GM18873 (cell line): ENCODE measurements at regions not wholly inside any gene's neighbourhood (a gene's known extent, or its start where the extent isn't known, plus 50 kb on each side); places are given as distances from the start of the nearest gene placed in this dataset.
A peak's percentile ranks its signal among the peaks of the same experiment; 100 is the strongest.
"Not testable (repeated sequence)": the region's sequence is repeated elsewhere in the genome, so short reads cannot be mapped to it uniquely, and the experiment has no call there.

Source experiments
- ATAC-seq: cut with Tn5 transposase; IDR thresholded peaks from one replicate; pipeline ENCODE4 v1.9.1; 2021; ENCODE audit warnings: mild to moderate bottlenecking, moderate library complexity, moderate number of reproducible peaks; ENCODE audit not compliant: unreplicated experiment, low FRiP score

- ATAC-seq = peak; percentile 93
Measured at GRCh38 chr5:90338712-90339372, 70.7 kb downstream of the CETN3 start.

DNA sequence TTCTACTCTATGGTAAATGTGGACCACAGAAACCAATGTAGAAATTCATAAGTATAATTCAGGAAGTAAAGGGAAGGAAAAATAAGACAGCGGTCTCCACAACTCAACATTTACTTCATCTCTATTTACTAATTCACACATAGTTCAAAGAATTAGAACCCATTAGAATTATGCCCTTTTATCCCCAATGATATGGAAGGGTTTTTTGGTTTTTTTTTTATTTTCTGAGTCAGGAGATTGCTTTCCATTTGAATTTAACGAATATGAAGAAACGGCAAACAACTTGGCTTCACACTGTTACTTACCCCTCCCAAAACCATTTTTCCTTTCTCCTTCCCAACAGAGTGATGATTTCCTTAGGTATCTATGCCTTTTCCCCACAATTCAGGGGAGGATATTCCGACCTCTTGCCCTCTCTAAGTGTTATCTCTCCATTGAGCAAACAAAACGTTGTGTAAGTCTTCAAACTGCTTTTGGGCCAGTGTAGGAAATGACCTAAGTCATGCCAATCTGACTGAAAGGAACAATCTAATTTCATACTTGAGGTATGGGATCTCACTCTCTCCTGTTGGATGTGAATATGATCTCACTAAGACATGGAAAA, 72.0 kb downstream of the CETN3 start:
- no peak for ATAC-seq

DNA sequence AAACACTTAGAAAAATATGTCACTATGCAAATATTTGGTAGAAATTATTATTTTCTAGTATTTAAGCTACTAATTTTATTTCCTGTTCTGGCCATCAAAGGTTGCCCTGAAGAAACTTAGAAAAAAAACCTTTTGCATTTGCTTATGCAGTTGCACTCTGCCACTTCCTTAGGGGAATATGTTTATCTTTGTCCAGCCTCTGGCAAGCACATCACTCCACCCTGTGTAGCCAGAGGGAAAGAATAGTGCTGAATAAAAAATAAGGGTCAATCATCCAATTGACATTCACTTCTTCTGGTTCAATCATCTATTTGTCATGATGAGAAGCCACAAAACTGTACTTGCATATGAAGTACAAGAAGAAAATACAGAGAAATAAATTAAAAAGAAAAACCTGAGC, 72.8 kb downstream of the CETN3 start:
- no peak for ATAC-seq

- no peak for ATAC-seq
Measured at GRCh38 chr5:90334741-90335140, 74.8 kb downstream of the CETN3 start.

- ATAC-seq = no peak
Measured at GRCh38 chr5:90329911-90330310, 79.6 kb downstream of the CETN3 start.

DNA sequence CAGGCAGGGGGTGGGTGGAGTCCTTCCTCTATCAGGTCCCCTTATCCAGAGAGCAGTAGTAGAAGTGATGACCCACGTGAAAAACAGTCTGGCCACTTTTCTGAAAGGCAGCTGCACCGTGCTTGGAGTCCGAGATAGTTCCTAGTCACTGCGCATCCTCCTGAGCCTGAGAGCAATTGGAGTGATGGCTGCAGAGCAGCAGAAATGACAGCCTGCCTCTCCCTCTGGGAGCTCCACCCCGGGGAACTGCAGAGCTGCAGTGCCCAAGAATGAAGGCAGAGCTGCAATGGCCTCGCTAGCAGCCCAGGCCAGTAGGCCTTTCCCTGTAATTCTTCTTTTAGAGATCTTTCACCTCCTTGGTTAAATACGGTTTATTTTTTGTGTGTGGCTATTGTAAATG, 82.6 kb downstream of the CETN3 start:
- ATAC-seq = no peak

DNA sequence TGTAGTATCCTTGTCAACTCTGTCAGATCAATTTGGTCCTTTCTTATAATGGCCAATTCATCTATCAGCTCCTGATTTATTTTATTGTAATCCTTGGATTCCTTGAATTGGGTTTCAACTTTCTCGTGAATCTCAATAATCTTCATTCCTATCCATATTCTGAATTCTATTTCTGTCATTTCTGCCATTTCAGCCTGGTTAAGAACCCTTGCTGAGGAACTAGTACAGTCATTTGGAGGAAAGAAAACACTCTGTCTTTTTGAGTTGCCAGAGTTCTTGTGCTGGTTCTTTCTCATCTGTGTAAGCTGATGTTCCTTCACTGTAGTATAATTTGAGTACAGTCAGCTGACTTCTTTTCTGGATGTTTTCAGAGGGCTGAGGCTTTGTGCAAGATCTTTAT, 84.5 kb downstream of the CETN3 start:
- no peak for ATAC-seq

GRCh38 chr5:90320348-90320747, 89.2 kb downstream of the CETN3 start:
- ATAC-seq = not testable (repeated sequence)

DNA sequence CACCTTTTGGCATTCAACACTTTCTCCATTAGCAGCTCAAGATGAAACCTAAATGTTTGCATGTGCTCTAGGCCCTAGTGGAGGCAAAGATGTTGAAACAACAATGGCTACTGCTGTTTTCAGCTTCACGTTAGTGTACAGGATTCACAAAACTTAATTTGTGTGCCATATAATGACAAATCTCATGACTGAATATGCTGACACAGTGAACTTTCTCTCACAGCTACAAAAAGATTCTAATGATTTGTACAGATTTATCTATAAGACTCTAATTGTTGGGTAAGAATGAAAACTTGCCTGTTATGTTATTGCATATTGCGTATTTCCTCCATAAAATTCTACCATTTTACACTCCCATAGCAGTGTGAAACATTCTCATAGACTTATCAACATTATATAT, 97.5 kb downstream of the CETN3 start:
- ATAC-seq = no peak

GRCh38 chr5:90311401-90311800, 98.2 kb downstream of the CETN3 start:
- ATAC-seq = no peak

- ATAC-seq = no peak
Measured at GRCh38 chr5:90308787-90309585, 100.6 kb downstream of the CETN3 start.

- ATAC-seq = no peak
Measured at GRCh38 chr5:90307782-90308181, 101.8 kb downstream of the CETN3 start.

- no peak for ATAC-seq
Measured at GRCh38 chr5:90307322-90307721, 102.2 kb downstream of the CETN3 start.

- no peak for ATAC-seq
Measured at GRCh38 chr5:90306613-90307012, 102.9 kb downstream of the CETN3 start.

GRCh38 chr5:90305041-90305720, 104.4 kb downstream of the CETN3 start:
- ATAC-seq = no peak

DNA sequence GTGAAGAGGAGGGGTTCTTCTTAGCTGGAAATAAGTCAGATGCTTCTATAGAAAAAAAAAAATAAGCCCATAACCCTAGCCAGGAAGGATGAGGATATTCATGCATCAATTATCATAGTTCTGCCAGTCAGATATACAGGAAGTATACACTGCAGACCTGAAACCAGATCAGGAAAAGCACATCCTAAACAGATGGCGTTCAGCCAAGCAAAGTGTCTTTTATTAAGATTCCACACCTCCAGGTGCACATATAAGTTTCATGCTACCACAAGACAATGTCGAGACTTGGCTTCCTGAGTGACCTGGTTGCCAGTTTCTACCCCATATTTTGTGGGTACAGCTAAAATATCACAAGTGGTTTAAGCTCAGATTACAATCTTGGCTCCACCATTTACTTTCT, 108.3 kb downstream of the CETN3 start:
- ATAC-seq = no peak

GRCh38 chr5:90297045-90297764, 112.4 kb downstream of the CETN3 start:
- no peak for ATAC-seq

DNA sequence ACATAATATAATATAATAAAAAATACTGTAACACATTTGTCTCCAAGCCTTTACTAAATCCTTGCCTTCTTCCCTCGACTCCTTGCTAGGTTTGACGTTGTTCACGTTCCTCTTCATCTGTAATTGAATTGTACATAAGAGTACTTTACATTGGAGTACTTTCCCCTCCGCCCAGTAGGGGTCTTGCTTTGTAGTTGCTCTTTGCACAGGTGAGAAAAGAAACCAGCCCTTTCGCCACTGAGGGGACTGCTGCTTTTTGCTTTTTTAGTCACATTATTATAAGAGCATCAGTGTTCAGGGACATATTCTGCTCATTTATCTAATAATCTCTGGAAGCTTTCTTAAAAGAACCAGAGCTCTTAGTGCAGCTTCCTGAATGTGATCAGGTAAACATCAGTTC, 115.0 kb downstream of the CETN3 start:
- no peak for ATAC-seq

DNA sequence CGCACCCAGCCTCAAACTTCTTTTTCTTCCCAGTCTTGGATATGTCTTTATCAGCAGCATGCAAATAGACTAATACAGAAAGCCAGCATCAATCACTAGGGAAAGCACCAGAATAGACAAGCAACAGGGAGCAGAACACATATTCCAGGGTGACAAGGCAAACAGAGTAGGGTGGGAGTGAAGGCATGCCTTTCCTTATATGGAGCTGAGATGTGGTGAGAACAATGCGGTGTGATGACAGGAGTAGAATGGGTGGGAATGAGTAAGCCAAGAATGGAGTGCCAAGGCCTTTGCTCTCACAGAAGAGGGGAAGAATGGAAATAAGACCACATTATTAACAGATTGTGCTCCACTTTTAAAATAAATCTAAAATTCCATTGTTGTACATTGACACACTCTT, 115.6 kb downstream of the CETN3 start:
- ATAC-seq = no peak

- ATAC-seq = no peak
Measured at GRCh38 chr5:90290648-90291047, 118.9 kb downstream of the CETN3 start.

DNA sequence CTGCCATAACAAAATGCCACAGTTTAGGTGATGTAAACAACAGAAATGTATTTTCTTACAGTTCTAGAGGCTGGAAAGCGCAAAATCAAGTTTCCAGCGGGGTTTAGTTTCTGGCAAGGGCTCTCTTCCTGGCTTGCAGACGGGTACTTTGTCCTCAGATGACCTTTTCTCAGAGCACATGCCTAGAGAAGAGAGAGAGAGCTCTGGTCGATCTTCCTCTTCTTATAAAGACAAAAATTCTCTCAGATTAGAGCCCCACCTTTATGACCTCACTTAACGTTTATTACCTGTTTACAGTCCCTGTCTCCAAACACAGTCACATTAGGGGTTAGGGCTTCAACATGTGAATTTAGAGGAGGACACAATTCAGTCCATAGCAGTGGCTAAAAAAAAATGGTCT, 119.7 kb downstream of the CETN3 start:
- ATAC-seq = no peak
